Naive thymus-derived CD4-positive, alpha-beta T cell (primary cell): ENCODE measurements at regions not wholly inside any gene's neighbourhood (a gene's known extent, or its start where the extent isn't known, plus 50 kb on each side); places are given as distances from the start of the nearest gene placed in this dataset.
"Not testable (repeated sequence)": the region's sequence is repeated elsewhere in the genome, so short reads cannot be mapped to it uniquely, and the experiment has no call there.

Experiments used
- ATAC-seq: fragments of 150-1000 bp; cut with Tn5 transposase; 2 replicates; pipeline ENCODE4 v1.10.0; 2021; ENCODE audit warnings: mild to moderate bottlenecking, moderate library complexity
- CTCF ChIA-PET: fragments of 350-600 bp; sonication (Branson Sonifier 250); formaldehyde crosslinking; loops from one replicate; lab custom pipeline; 2021; ENCODE audit warnings: antibody characterized with exemption; lab: Charles Lee
- POLR2A ChIA-PET: fragments of 350-600 bp; sonication (Branson Sonifier 250); formaldehyde crosslinking; loops from one replicate; lab custom pipeline; 2021; ENCODE audit warnings: antibody characterized with exemption, inconsistent platforms; lab: Charles Lee
- DNase-seq, 9 donors: peaks; one replicate each; pipeline versions ENCODE4 v3.0.0 to v3.0.0-alpha.2; 2020 to 2022; ENCODE audit warnings: mixed read lengths in 1 of 9
- H3K27ac ChIP-seq: one replicate; pipeline ENCODE4 v1.7.0; 2013; ENCODE audit warnings: mild to moderate bottlenecking, low read depth, low read length, moderate library complexity
- H3K27me3 ChIP-seq, 2 donors: one replicate each; pipeline ENCODE4 v1.7.0; 2013; ENCODE audit warnings: low read length in 2 of 2, mild to moderate bottlenecking in 2 of 2, moderate library complexity in 2 of 2; ENCODE audit not compliant: control insufficient read depth in 2 of 2, insufficient read depth in 2 of 2
- H3K36me3 ChIP-seq, 3 experiments: 1 replicate in 2 of 3; 2 replicates in 1 of 3; pipeline ENCODE4 v1.7.0; 2013; ENCODE audit warnings: low read length in 3 of 3, mild to moderate bottlenecking in 3 of 3, moderate library complexity in 1 of 3; ENCODE audit not compliant: insufficient read depth in 3 of 3, control insufficient read depth in 2 of 3
- H3K4me1 ChIP-seq, 2 donors: one replicate each; pipeline ENCODE4 v1.7.0; 2013; ENCODE audit warnings: low read length in 2 of 2, mild to moderate bottlenecking in 2 of 2, moderate library complexity in 1 of 2; ENCODE audit not compliant: control insufficient read depth in 2 of 2, insufficient read depth in 2 of 2
- H3K4me3 ChIP-seq: 2 replicates; pipeline ENCODE4 v1.7.0; 2013; ENCODE audit warnings: mild to moderate bottlenecking, low read length
- H3K9me3 ChIP-seq, 3 experiments: 1 replicate in 2 of 3; 2 replicates in 1 of 3; pipeline ENCODE4 v1.7.0; 2013; ENCODE audit warnings: low read length in 3 of 3; ENCODE audit not compliant: control insufficient read depth in 2 of 3
- H3K27ac Mint-ChIP-seq, 9 donors: one replicate each; pipeline ENCODE4 v1.8.0; 2020 to 2022; ENCODE audit warnings: mixed read lengths in 9 of 9, mild to moderate bottlenecking in 8 of 9, moderate library complexity in 5 of 9, inconsistent platforms in 2 of 9
- H3K27me3 Mint-ChIP-seq, 5 donors: one replicate each; pipeline ENCODE4 v1.8.0; 2021 to 2022; ENCODE audit warnings: mixed read lengths in 5 of 5, mild to moderate bottlenecking in 1 of 5
- H3K36me3 Mint-ChIP-seq, 5 donors: one replicate each; pipeline ENCODE4 v1.8.0; 2020 to 2022; ENCODE audit warnings: mixed read lengths in 5 of 5, mild to moderate bottlenecking in 3 of 5, inconsistent platforms in 1 of 5
- H3K4me1 Mint-ChIP-seq, 7 donors: one replicate each; pipeline ENCODE4 v1.8.0; 2020 to 2022; ENCODE audit warnings: mixed read lengths in 7 of 7, mild to moderate bottlenecking in 3 of 7, inconsistent platforms in 1 of 7
- H3K4me3 Mint-ChIP-seq, 10 donors: one replicate each; pipeline ENCODE4 v1.8.0; 2020 to 2022; ENCODE audit warnings: mild to moderate bottlenecking in 10 of 10, mixed read lengths in 10 of 10, moderate library complexity in 6 of 10, inconsistent platforms in 2 of 10
- H3K9me3 Mint-ChIP-seq, 11 donors: one replicate each; pipeline ENCODE4 v1.8.0; 2020 to 2022; ENCODE audit warnings: mixed read lengths in 11 of 11, mild to moderate bottlenecking in 4 of 11, inconsistent platforms in 1 of 11, moderate library complexity in 1 of 11
- intact Hi-C, 2 donors: fragments of 100-400 bp; cut with micrococcal nuclease; formaldehyde crosslinking; loops; one replicate each; pipeline ENCODE4 v1.15.1; 2023

DNA sequence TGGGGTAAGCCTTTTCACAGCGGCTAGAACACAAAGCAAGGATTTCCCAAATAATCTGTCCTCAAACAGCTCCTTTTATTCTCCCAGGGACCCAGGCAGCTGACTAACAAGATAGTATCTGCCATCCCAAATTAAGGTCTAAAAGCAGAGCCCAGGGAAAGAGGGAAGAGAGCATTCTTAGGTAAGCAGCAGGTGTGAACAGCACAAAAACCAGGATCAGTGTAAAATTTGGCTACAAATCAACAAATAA is 79.9 kb downstream of the RBMXL2 start:
- ATAC-seq = no peak
- H3K4me3 Mint-ChIP-seq = no peak overlapping the region

GRCh38 chr11:7170431-7170830 is 81.3 kb upstream of the SYT9 start:
- Mint-ChIP-seq H3K9me3 (no peaks in the 10 kb centered on the region), H3K4me1 (no peaks in the 10 kb centered on the region), H3K27me3 (peaks cover 0 to 24% (median 9%) of the 10 kb centered on the region in 5 donors), H3K27ac (no peak overlapping the region), H3K4me3 (no peak overlapping the region), H3K36me3 (no peaks in the 10 kb centered on the region)
- ChIA-PET CTCF (no interaction called here), POLR2A (no interaction called here)
- no peak overlapping the region for H3K27ac ChIP-seq
- no peaks in the 10 kb centered on the region for H3K27me3 ChIP-seq
- H3K4me1 ChIP-seq = no peaks in the 10 kb centered on the region
- no peaks in the 10 kb centered on the region for H3K36me3 ChIP-seq
- ATAC-seq (no peak), DNase-seq (no peak)
- intact Hi-C loops = no loop called here
- H3K9me3 ChIP-seq = no peaks in the 10 kb centered on the region
- H3K4me3 ChIP-seq = no peak overlapping the region

More for the DNA sequence above, 79.9 kb downstream of the RBMXL2 start:
- H3K36me3 ChIP-seq = no peaks in the 10 kb centered on the region
- no peaks in the 10 kb centered on the region for H3K4me1 ChIP-seq
- no peak overlapping the region for H3K4me3 ChIP-seq
- Mint-ChIP-seq H3K27me3 (peaks cover 0 to 13% (median 6%) of the 10 kb centered on the region in 5 donors), H3K4me1 (no peaks in the 10 kb centered on the region), H3K36me3 (no peaks in the 10 kb centered on the region), H3K27ac (no peak overlapping the region), H3K9me3 (no peaks in the 10 kb centered on the region)
- intact Hi-C loops = no loop called here
- ChIA-PET CTCF (no interaction called here), POLR2A (no interaction called here)
- H3K27ac ChIP-seq = no peak overlapping the region
- no peaks in the 10 kb centered on the region for H3K9me3 ChIP-seq
- H3K27me3 ChIP-seq = no peaks in the 10 kb centered on the region
- DNase-seq = no peak

GRCh38 chr11:7175007-7175406 is 76.7 kb upstream of the SYT9 start:
- Mint-ChIP-seq H3K27ac (no peak overlapping the region), H3K36me3 (no peaks in the 10 kb centered on the region), H3K4me1 (no peaks in the 10 kb centered on the region), H3K27me3 (peaks cover 0 to 32% (median 14%) of the 10 kb centered on the region in 5 donors), H3K4me3 (no peak overlapping the region), H3K9me3 (peaks cover 0 to 3% (median 0%) of the 10 kb centered on the region in 11 donors)
- DNase-seq = no peak
- ATAC-seq = no peak
- Histone ChIP-seq H3K4me3 (no peak overlapping the region), H3K27me3 (no peaks in the 10 kb centered on the region), H3K9me3 (no peaks in the 10 kb centered on the region), H3K27ac (no peak overlapping the region), H3K36me3 (no peaks in the 10 kb centered on the region), H3K4me1 (no peaks in the 10 kb centered on the region)
- POLR2A ChIA-PET = no interaction called here
- CTCF ChIA-PET = interaction anchor here (0.6 kb wide), 1 partner anchor 79 kb away, joined by 3 read pairs; no protein-coding TSS in a partner anchor
- intact Hi-C loops = no loop called here

- no peaks in the 10 kb centered on the region for H3K27me3 ChIP-seq
- Mint-ChIP-seq H3K27ac (no peak overlapping the region), H3K9me3 (peaks cover 0 to 14% (median 7%) of the 10 kb centered on the region in 11 donors), H3K4me1 (no peaks in the 10 kb centered on the region), H3K4me3 (no peak overlapping the region), H3K27me3 (peaks cover 0 to 27% (median 13%) of the 10 kb centered on the region in 5 donors), H3K36me3 (no peaks in the 10 kb centered on the region)
- POLR2A ChIA-PET = no interaction called here
- H3K4me1 ChIP-seq = no peaks in the 10 kb centered on the region
- CTCF ChIA-PET = no interaction called here
- no peak overlapping the region for H3K4me3 ChIP-seq
- DNase-seq = no peak
- H3K9me3 ChIP-seq = peaks cover 0 to 10% (median 0%) of the 10 kb centered on the region in 3 experiments
- intact Hi-C loops = no loop called here
- no peak overlapping the region for H3K27ac ChIP-seq
- H3K36me3 ChIP-seq = no peaks in the 10 kb centered on the region
- no peak for ATAC-seq
These were observed 65.5 kb upstream of the SYT9 start for GRCh38 chr11:7186190-7186589.

DNA sequence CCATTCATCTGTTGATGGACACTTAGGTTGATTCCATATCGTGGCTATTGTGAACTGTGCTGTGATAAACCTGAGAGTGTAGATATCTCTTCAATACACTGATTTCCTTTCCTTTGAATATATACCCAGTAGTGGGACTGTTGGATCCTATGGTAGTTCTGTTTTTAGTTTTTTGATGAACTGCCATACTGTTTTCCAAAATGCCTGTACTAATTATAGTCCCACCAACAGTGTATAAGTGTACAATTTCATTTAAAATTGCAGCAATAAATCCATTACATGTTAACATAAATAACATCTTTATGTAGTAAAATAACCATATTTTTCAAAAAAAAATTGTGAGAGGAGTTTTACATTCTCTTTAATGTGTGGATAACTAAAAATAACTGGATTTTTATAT is 65.0 kb upstream of the SYT9 start:
- H3K4me1 Mint-ChIP-seq = no peaks in the 10 kb centered on the region
- ATAC-seq = no peak
- CTCF ChIA-PET = no interaction called here

GRCh38 chr11:7192785-7193184 is 58.9 kb upstream of the SYT9 start:
- H3K4me1 Mint-ChIP-seq, H3K9me3 Mint-ChIP-seq, POLR2A ChIA-PET, ATAC-seq, intact Hi-C loops, H3K9me3 ChIP-seq, H3K36me3 Mint-ChIP-seq, H3K4me3 ChIP-seq, H3K36me3 ChIP-seq, H3K27ac Mint-ChIP-seq, DNase-seq, H3K27ac ChIP-seq, CTCF ChIA-PET, H3K4me3 Mint-ChIP-seq, H3K4me1 ChIP-seq, H3K27me3 ChIP-seq: not testable (repeated sequence)
- H3K27me3 Mint-ChIP-seq = peaks cover 2 to 15% (median 12%) of the 10 kb centered on the region in 5 donors

More for the DNA sequence above, 65.0 kb upstream of the SYT9 start:
- no peaks in the 10 kb centered on the region for H3K4me1 ChIP-seq
- intact Hi-C loops = no loop called here
- peaks cover 0 to 10% (median 0%) of the 10 kb centered on the region in 3 experiments for H3K9me3 ChIP-seq
- no peak overlapping the region for H3K27ac ChIP-seq
- no peak for DNase-seq
- Mint-ChIP-seq H3K27ac (no peak overlapping the region), H3K36me3 (no peaks in the 10 kb centered on the region), H3K27me3 (peaks cover 0 to 27% (median 13%) of the 10 kb centered on the region in 5 donors), H3K9me3 (peaks cover 0 to 14% (median 7%) of the 10 kb centered on the region in 11 donors), H3K4me3 (no peak overlapping the region)
- POLR2A ChIA-PET = no interaction called here
- no peaks in the 10 kb centered on the region for H3K36me3 ChIP-seq
- H3K4me3 ChIP-seq = no peak overlapping the region
- H3K27me3 ChIP-seq = no peaks in the 10 kb centered on the region

- no peak overlapping the region for H3K4me3 Mint-ChIP-seq
- ChIA-PET CTCF (no interaction called here), POLR2A (no interaction called here)
- no peaks in the 10 kb centered on the region for H3K4me1 ChIP-seq
- H3K36me3 Mint-ChIP-seq = no peaks in the 10 kb centered on the region
- H3K4me1 Mint-ChIP-seq = no peaks in the 10 kb centered on the region
- H3K9me3 Mint-ChIP-seq = no peaks in the 10 kb centered on the region
- H3K9me3 ChIP-seq = no peaks in the 10 kb centered on the region
- no peaks in the 10 kb centered on the region for H3K27me3 ChIP-seq
- no peak overlapping the region for H3K4me3 ChIP-seq
- peaks cover 0 to 26% (median 7%) of the 10 kb centered on the region in 5 donors for H3K27me3 Mint-ChIP-seq
- H3K27ac ChIP-seq = no peak overlapping the region
- ATAC-seq = no peak
- intact Hi-C loops = no loop called here
- DNase-seq = no peak
- H3K27ac Mint-ChIP-seq = no peak overlapping the region
- H3K36me3 ChIP-seq = no peaks in the 10 kb centered on the region
These were observed 55.1 kb upstream of the SYT9 start for GRCh38 chr11:7196396-7197146.
